SK-N-SH (cell line): ENCODE measurements at regions not wholly inside any gene's neighbourhood (a gene's known extent, or its start where the extent isn't known, plus 50 kb on each side); places are given as distances from the start of the nearest gene placed in this dataset.

Experiments used
- CTCF ChIA-PET: fragments of 300-600, 350-600 bp; formaldehyde crosslinking; extraction: SDS; loops from one replicate; lab custom pipeline; 2021; lab: Yijun Ruan, JAX
- POLR2A ChIA-PET: fragments of 350-600 bp; sonication (Branson Sonifier 250); formaldehyde crosslinking; extraction: SDS; loops from one replicate; lab custom pipeline; 2020; ENCODE audit warnings: antibody characterized with exemption, inconsistent platforms; lab: Yijun Ruan, JAX
- DNase-seq: peaks from one replicate; pipeline ENCODE4 v3.0.0; 2012
- H2AFZ ChIP-seq: fragments of 200-600 bp; sonication (generic); 2 replicates; pipeline ENCODE4 v1.8.1; 2016; ENCODE audit warnings: antibody characterized with exemption, mild to moderate bottlenecking, low read depth
- H3F3A ChIP-seq: fragments of 200-600 bp; sonication (generic); replicated peaks from 2 replicates; pipeline ENCODE3; 2016; ENCODE audit warnings: antibody characterized with exemption, mild to moderate bottlenecking; ENCODE audit not compliant: insufficient read depth
- H3K27ac ChIP-seq, 2 experiments: fragments of 200-500 bp in 1 of 2; fragments of 200-600 bp in 1 of 2; sonication (Bioruptor generic) in 1 of 2; sonication (generic), shearing (Covaris generic) in 1 of 2; 2 replicates each; pipeline versions ENCODE4 v1.5.1 to v1.6.1; 2014 to 2016; ENCODE audit warnings: low read depth in 2 of 2, inconsistent platforms in 1 of 2, low read length in 1 of 2, mild to moderate bottlenecking in 1 of 2, mixed read lengths in 1 of 2
- H3K27me3 ChIP-seq: fragments of 200-600 bp; sonication (generic), shearing (Covaris generic); 2 replicates; pipeline ENCODE4 v1.6.1; 2016; ENCODE audit warnings: mixed run types; ENCODE audit not compliant: insufficient read depth
- H3K36me3 ChIP-seq, 2 experiments: fragments of 200-500 bp in 1 of 2; fragments of 200-600 bp in 1 of 2; sonication (Bioruptor generic) in 1 of 2; sonication (generic) in 1 of 2; replicated peaks in 1 of 2; 2 replicates each; pipeline versions ENCODE3 to v1.5.1; 2014 to 2016; ENCODE audit warnings: low read length in 1 of 2, mild to moderate bottlenecking in 1 of 2; ENCODE audit not compliant: insufficient read depth in 2 of 2, control insufficient read depth in 1 of 2
- H3K4me1 ChIP-seq, 2 experiments: fragments of 200-500 bp in 1 of 2; fragments of 200-600 bp in 1 of 2; sonication (Bioruptor generic) in 1 of 2; sonication (generic), shearing (Covaris generic) in 1 of 2; 2 replicates each; pipeline versions ENCODE4 v1.5.1 to v1.6.1; 2014 to 2016; ENCODE audit warnings: low read depth in 1 of 2, low read length in 1 of 2, mixed run types in 1 of 2; ENCODE audit not compliant: insufficient read depth in 2 of 2, control insufficient read depth in 1 of 2
- H3K4me2 ChIP-seq: fragments of 200-600 bp; sonication (generic), shearing (Covaris generic); 2 replicates; pipeline ENCODE4 v1.6.1; 2017; ENCODE audit warnings: mixed run types
- H3K4me3 ChIP-seq, 2 experiments: fragments of 200-500 bp in 1 of 2; fragments of 200-600 bp in 1 of 2; sonication (Bioruptor generic) in 1 of 2; sonication (generic), shearing (Covaris generic) in 1 of 2; 2 replicates each; pipeline versions ENCODE4 v1.5.1 to v1.8.1; 2014 to 2016; ENCODE audit warnings: low read depth in 2 of 2, inconsistent platforms in 1 of 2, low read length in 1 of 2, mild to moderate bottlenecking in 1 of 2, mixed read lengths in 1 of 2, moderate library complexity in 1 of 2
- H3K79me2 ChIP-seq: fragments of 200-600 bp; sonication (generic); 2 replicates; pipeline ENCODE4 v1.8.1; 2017; ENCODE audit warnings: mild to moderate bottlenecking; ENCODE audit not compliant: insufficient read depth
- H3K9ac ChIP-seq: fragments of 200-600 bp; sonication (generic); 2 replicates; pipeline ENCODE4 v1.6.1; 2017; ENCODE audit warnings: mixed run types
- H3K9me2 ChIP-seq: fragments of 200-600 bp; sonication (generic); 2 replicates; pipeline ENCODE4 v1.6.1; 2017; ENCODE audit warnings: mixed run types
- H3K9me3 ChIP-seq: fragments of 200-600 bp; sonication (generic); 2 replicates; pipeline ENCODE4 v1.6.1; 2017; ENCODE audit warnings: mixed run types, mild to moderate bottlenecking, moderate library complexity
- H4K20me1 ChIP-seq: fragments of 200-600 bp; sonication (generic); 2 replicates; pipeline ENCODE4 v1.6.1; 2017; ENCODE audit warnings: mild to moderate bottlenecking, mixed run types; ENCODE audit not compliant: insufficient read depth
- CHD2 ChIP-seq: fragments of 150-350 bp; IDR thresholded peaks from 2 replicates; pipeline ENCODE4 v1.6.1; 2018; ENCODE audit warnings: low read length; ENCODE audit not compliant: partially characterized antibody
- FOXJ3 ChIP-seq: sonication (generic); formaldehyde crosslinking; IDR thresholded peaks from 2 replicates; pipeline ENCODE4 v1.5.1; 2020; ENCODE audit warnings: mild to moderate bottlenecking, missing genetic modification reagents
- GABPA ChIP-seq: IDR thresholded peaks from 2 replicates; pipeline ENCODE4 v1.4.0; 2012; ENCODE audit warnings: low read depth, mild to moderate bottlenecking
- GATA2 ChIP-seq: sonication (generic); formaldehyde crosslinking; IDR thresholded peaks from 2 replicates; pipeline ENCODE4 v1.5.0; 2020; ENCODE audit warnings: mild to moderate bottlenecking, missing genetic modification reagents
- MEF2A ChIP-seq: IDR thresholded peaks from 2 replicates; pipeline ENCODE4 v1.4.0; 2012; ENCODE audit warnings: low read depth, borderline replicate concordance
- NRF1 ChIP-seq: IDR thresholded peaks from 2 replicates; pipeline ENCODE4 v1.6.1; 2012; ENCODE audit warnings: low read depth, mild to moderate bottlenecking, low read length
- POLR2AphosphoS5 ChIP-seq: IDR thresholded peaks from 2 replicates; pipeline ENCODE4 v1.6.1; 2012; ENCODE audit warnings: low read depth, low read length
- RAD21 ChIP-seq: IDR thresholded peaks from 2 replicates; pipeline ENCODE4 v1.6.1; 2012; ENCODE audit warnings: mild to moderate bottlenecking, low read length
- RCOR1 ChIP-seq: fragments of 150-350 bp; IDR thresholded peaks from 2 replicates; pipeline ENCODE4 v1.6.1; 2017; ENCODE audit warnings: antibody characterized with exemption, low read length
- RFX5 ChIP-seq: IDR thresholded peaks from 2 replicates; pipeline ENCODE4 v1.6.1; 2012; ENCODE audit warnings: mild to moderate bottlenecking, improper control_type of control experiment, low read length
- SIN3A ChIP-seq: IDR thresholded peaks from 2 replicates; pipeline ENCODE4 v1.6.1; 2012; ENCODE audit warnings: low read depth, mild to moderate bottlenecking, low read length, moderate library complexity, borderline replicate concordance
- SMC3 ChIP-seq: IDR thresholded peaks from 2 replicates; pipeline ENCODE4 v1.6.1; 2012; ENCODE audit warnings: low read depth, low read length, improper control_type of control experiment
- TEAD4 ChIP-seq: IDR thresholded peaks from 2 replicates; pipeline ENCODE4 v1.4.0; 2012; ENCODE audit warnings: mild to moderate bottlenecking, borderline replicate concordance; ENCODE audit not compliant: insufficient read depth
- WGBS: methylation state at CpG from one replicate; pipeline ENCODE4 v1.1.6; 2017; ENCODE audit warnings: low lambda C conversion rate; 5-methylcytosine and 5-hydroxymethylcytosine counted together
- TF ChIP-seq, protein P1 (sequence below): fragments of 150-350 bp; IDR thresholded peaks from 2 replicates; pipeline ENCODE4 v1.6.1; 2016; ENCODE audit warnings: mild to moderate bottlenecking, low read depth, low read length
- TF ChIP-seq, protein P2 (sequence below): fragments of 200-600 bp; sonication (generic); IDR thresholded peaks from 2 replicates; pipeline ENCODE4 v1.6.1; 2017; ENCODE audit warnings: antibody characterized with exemption, mild to moderate bottlenecking, moderate library complexity
- TF ChIP-seq, protein P3 (sequence below): IDR thresholded peaks from 2 replicates; pipeline ENCODE4; 2012

DNA sequence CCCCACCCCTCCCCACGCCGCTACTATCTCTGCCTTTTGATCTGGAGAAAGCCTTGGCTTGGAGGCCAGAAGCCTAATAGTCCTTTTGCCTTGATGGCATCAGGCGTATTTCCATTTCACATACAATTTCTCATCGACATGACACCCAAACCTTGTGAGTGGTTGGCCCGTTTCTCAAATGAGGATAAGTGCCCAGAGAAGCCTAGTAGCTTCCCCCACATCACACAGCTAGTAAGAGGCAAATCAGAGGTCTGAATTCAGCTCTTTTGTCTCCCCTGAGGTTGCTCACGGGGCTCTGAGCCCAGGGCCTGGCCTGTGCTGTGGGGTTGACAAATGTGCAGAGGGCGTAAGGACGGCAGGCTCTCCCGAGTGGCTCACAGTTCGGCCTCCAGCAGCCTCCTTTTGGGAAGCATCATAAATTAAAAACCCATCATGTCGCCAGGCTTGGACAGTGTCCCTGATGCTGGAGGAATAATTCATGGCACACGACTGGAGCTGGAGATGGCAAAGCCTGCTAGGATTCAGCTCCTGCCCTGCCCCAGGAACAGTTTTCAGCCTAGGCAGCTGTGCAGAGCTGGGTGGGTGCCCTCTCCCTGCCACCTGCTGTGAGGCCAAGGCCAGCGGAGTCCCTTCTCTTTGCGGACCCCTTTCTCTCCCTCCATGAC, 263.8 kb downstream of the NSG2 start:
- Histone ChIP-seq H3K4me2 (no peak overlapping the region), H3K9ac (no peak overlapping the region), H3K79me2 (no peaks in the 10 kb centered on the region), H3K4me3 (no peak overlapping the region), H3K9me3 (no peaks in the 10 kb centered on the region), H2AFZ (no peak overlapping the region), H3K36me3 (no peaks in the 10 kb centered on the region), H3K27ac (peak overlapping the region in 1 of 2 experiments; percentile 55; a peak in 2 of 4 replicates), H3F3A (no peaks in the 10 kb centered on the region), H3K4me1 (peaks cover 0 to 33% of the 10 kb centered on the region in 2 experiments; a peak in 1 of 4 replicates), H3K9me2 (no peaks in the 10 kb centered on the region), H4K20me1 (no peaks in the 10 kb centered on the region), H3K27me3 (no peaks in the 10 kb centered on the region)
- 60% methylated on average over 14 of the region's 14 CpGs for WGBS
- CTCF ChIA-PET, result interaction anchor here (1.3 to 13.7 kb wide), 4 partner anchors 12 to 263 kb away, joined by 3 to 298 read pairs (median 6); partner anchors contain the start of gene NSG2
- POLR2A ChIA-PET, result interaction anchor here (1.0 kb wide), 1 partner anchor 264 kb away, joined by 4 read pairs; the partner anchor contains the start of gene NSG2
- no peak for TF ChIP-seq MEF2A
- no peak for TF ChIP-seq GATA2
- no peak for TF ChIP-seq FOXJ3 (CRISPR knock-in tag)
- TF ChIP-seq, protein P1, sequence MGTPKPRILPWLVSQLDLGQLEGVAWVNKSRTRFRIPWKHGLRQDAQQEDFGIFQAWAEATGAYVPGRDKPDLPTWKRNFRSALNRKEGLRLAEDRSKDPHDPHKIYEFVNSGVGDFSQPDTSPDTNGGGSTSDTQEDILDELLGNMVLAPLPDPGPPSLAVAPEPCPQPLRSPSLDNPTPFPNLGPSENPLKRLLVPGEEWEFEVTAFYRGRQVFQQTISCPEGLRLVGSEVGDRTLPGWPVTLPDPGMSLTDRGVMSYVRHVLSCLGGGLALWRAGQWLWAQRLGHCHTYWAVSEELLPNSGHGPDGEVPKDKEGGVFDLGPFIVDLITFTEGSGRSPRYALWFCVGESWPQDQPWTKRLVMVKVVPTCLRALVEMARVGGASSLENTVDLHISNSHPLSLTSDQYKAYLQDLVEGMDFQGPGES, result no peak
- no peak for TF ChIP-seq RFX5
- no peak for TF ChIP-seq SIN3A
- TF ChIP-seq POLR2AphosphoS5, result no peak
- no peak for TF ChIP-seq GABPA
- TF ChIP-seq RCOR1, result no peak
- no peak for TF ChIP-seq NRF1
- TF ChIP-seq, protein P2, sequence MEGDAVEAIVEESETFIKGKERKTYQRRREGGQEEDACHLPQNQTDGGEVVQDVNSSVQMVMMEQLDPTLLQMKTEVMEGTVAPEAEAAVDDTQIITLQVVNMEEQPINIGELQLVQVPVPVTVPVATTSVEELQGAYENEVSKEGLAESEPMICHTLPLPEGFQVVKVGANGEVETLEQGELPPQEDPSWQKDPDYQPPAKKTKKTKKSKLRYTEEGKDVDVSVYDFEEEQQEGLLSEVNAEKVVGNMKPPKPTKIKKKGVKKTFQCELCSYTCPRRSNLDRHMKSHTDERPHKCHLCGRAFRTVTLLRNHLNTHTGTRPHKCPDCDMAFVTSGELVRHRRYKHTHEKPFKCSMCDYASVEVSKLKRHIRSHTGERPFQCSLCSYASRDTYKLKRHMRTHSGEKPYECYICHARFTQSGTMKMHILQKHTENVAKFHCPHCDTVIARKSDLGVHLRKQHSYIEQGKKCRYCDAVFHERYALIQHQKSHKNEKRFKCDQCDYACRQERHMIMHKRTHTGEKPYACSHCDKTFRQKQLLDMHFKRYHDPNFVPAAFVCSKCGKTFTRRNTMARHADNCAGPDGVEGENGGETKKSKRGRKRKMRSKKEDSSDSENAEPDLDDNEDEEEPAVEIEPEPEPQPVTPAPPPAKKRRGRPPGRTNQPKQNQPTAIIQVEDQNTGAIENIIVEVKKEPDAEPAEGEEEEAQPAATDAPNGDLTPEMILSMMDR, result no peak
- TF ChIP-seq CHD2, result no peak
- TF ChIP-seq, protein P3, sequence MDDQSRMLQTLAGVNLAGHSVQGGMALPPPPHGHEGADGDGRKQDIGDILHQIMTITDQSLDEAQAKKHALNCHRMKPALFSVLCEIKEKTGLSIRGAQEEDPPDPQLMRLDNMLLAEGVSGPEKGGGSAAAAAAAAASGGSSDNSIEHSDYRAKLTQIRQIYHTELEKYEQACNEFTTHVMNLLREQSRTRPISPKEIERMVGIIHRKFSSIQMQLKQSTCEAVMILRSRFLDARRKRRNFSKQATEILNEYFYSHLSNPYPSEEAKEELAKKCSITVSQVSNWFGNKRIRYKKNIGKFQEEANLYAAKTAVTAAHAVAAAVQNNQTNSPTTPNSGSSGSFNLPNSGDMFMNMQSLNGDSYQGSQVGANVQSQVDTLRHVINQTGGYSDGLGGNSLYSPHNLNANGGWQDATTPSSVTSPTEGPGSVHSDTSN, result no peak
- no peak for TF ChIP-seq RAD21
- TF ChIP-seq SMC3, result no peak
- no peak for TF ChIP-seq TEAD4
- DNase-seq, result no peak
